ENCODE measurements at regions not wholly inside any gene's neighbourhood (a gene's known extent, or its start where the extent isn't known, plus 50 kb on each side); places are given as distances from the start of the nearest gene placed in this dataset.

GRCh38 chr4:37765741-37766140 lies 60.7 kb upstream of the PGM2 start:
- POLR2A ChIA-PET, result no interaction called here
- TF ChIP-seq MYC (IDR thresholded peaks at IDR 0.05; ENCODE audit: borderline replicate concordance, low read length) (no peak), CHD2 (IDR thresholded peaks at IDR 0.05; ENCODE audit: low read length, partially characterized antibody) (no peak), EP300 (IDR thresholded peaks at IDR 0.05) (no peak), RAD21 (conservative IDR thresholded peaks at IDR 0.05 in 1 of 2, IDR thresholded peaks at IDR 0.05 in 1 of 2) (no peak), ZC3H11A (IDR thresholded peaks at IDR 0.05) (no peak), HES2 (IDR thresholded peaks at IDR 0.05) (no peak), TFCP2L1 (CRISPR knock-in tag; IDR thresholded peaks at IDR 0.05) (no peak), RCOR1 (IDR thresholded peaks at IDR 0.05; ENCODE audit: low read depth, low read length) (no peak), JUNB (IDR thresholded peaks at IDR 0.05) (no peak), KDM1A (IDR thresholded peaks at IDR 0.05; ENCODE audit: low read depth) (no peak), SMC3 (IDR thresholded peaks at IDR 0.05) (no peak), FOSB (CRISPR knock-in tag; IDR thresholded peaks at IDR 0.05) (no peak)
- FAIRE-seq, result no peak

GRCh38 chr4:37763831-37764230 lies 62.7 kb upstream of the PGM2 start:
- no peak for ATAC-seq
- POLR2A ChIA-PET, result no interaction called here
- FAIRE-seq, result no peak

More at GRCh38 chr4:37765741-37766140, 60.7 kb upstream of the PGM2 start:
- no peak for DNase-seq (ENCODE audit: low read depth in 1 of 2, low spot score in 1 of 2)
- no peak for ATAC-seq
- Histone ChIP-seq H3K4me1 (no peaks in the 10 kb centered on the region), H3K4me2 (no peak overlapping the region), H3K9me3 (no peaks in the 10 kb centered on the region), H3K27ac (no peak overlapping the region), H3K4me3 (no peak overlapping the region)
- CTCF ChIA-PET, result no interaction called here
- 7% methylated on average over 1 of the region's 1 CpG for WGBS (ENCODE audit: missing lambda C conversion rate)

GRCh38 chr4:37762991-37763368 lies 63.5 kb upstream of the PGM2 start:
- DNase-seq (ENCODE audit: low read depth in 1 of 2, low spot score in 1 of 2) (no peak), FAIRE-seq (no peak), ATAC-seq (no peak)
- ChIA-PET CTCF (interaction anchor here (1.4 kb wide), 1 partner anchor 160 kb away, joined by 4 read pairs; no protein-coding TSS in a partner anchor), POLR2A (no interaction called here)
- no peak overlapping the region for H3K4me2 ChIP-seq
- H3K9me3 ChIP-seq, result no peaks in the 10 kb centered on the region
- 68% methylated on average over 4 of the region's 4 CpGs for WGBS (ENCODE audit: missing lambda C conversion rate)
- TF ChIP-seq HEYL (CRISPR knock-in tag; IDR thresholded peaks at IDR 0.05), result no peak
- no peak for TF ChIP-seq RARB (CRISPR knock-in tag; IDR thresholded peaks at IDR 0.05)
- no peak for TF ChIP-seq KDM1A (IDR thresholded peaks at IDR 0.05; ENCODE audit: low read depth)
- no peak for TF ChIP-seq CTCF (IDR thresholded peaks at IDR 0.05)
- no peak for TF ChIP-seq POLR2A (IDR thresholded peaks at IDR 0.05; ENCODE audit: low read length)
- TF ChIP-seq RFX5 (IDR thresholded peaks at IDR 0.05), result no peak
- no peak for TF ChIP-seq REST (IDR thresholded peaks at IDR 0.05)
- TF ChIP-seq RAD21 (conservative IDR thresholded peaks at IDR 0.05 in 1 of 2, IDR thresholded peaks at IDR 0.05 in 1 of 2), result no peak
- no peak for TF ChIP-seq EHMT2 (IDR thresholded peaks at IDR 0.05; ENCODE audit: low read depth)
- no peak for TF ChIP-seq HOXB5 (CRISPR knock-in tag; IDR thresholded peaks at IDR 0.05)
- TF ChIP-seq E2F6 (IDR thresholded peaks at IDR 0.05; ENCODE audit: borderline replicate concordance, low read depth), result no peak
- no peak for TF ChIP-seq RCOR1 (IDR thresholded peaks at IDR 0.05; ENCODE audit: low read depth, low read length)
- no peak for TF ChIP-seq GATA3 (IDR thresholded peaks at IDR 0.05; ENCODE audit: borderline replicate concordance)
- TF ChIP-seq SREBF2 (IDR thresholded peaks at IDR 0.05), result no peak
- TF ChIP-seq ELK1 (IDR thresholded peaks at IDR 0.05; ENCODE audit: low read depth, low read length), result no peak
- no peak for TF ChIP-seq POLR2AphosphoS2 (conservative IDR thresholded peaks at IDR 0.05; ENCODE audit: low read length)
- TF ChIP-seq SMC3 (IDR thresholded peaks at IDR 0.05), result no peak
- no peak for TF ChIP-seq JUN (IDR thresholded peaks at IDR 0.05)
- H3K4me1 ChIP-seq, result no peaks in the 10 kb centered on the region
- H3K27ac ChIP-seq, result no peak overlapping the region
- H3K4me3 ChIP-seq, result no peak overlapping the region

More at GRCh38 chr4:37763831-37764230, 62.7 kb upstream of the PGM2 start:
- CTCF ChIA-PET, result interaction anchor here (1.4 kb wide), 1 partner anchor 161 kb away, joined by 4 read pairs; no protein-coding TSS in a partner anchor
- no peak for DNase-seq (ENCODE audit: low read depth in 1 of 2, low spot score in 1 of 2)
- no peak for TF ChIP-seq HEYL (CRISPR knock-in tag; IDR thresholded peaks at IDR 0.05)
- TF ChIP-seq JUNB (IDR thresholded peaks at IDR 0.05), result no peak
- TF ChIP-seq FOSL2 (IDR thresholded peaks at IDR 0.05), result no peak
- TF ChIP-seq FOSL2 (CRISPR knock-in tag; IDR thresholded peaks at IDR 0.05), result no peak
- TF ChIP-seq MAFK (IDR thresholded peaks at IDR 0.05; ENCODE audit: partially characterized antibody), result no peak
- no peak for TF ChIP-seq TP53 (CRISPR knock-in tag; IDR thresholded peaks at IDR 0.05)
- TF ChIP-seq BHLHE40 (IDR thresholded peaks at IDR 0.05; ENCODE audit: low read depth, low read length), result no peak
- TF ChIP-seq SREBF2 (IDR thresholded peaks at IDR 0.05), result no peak
- no peaks in the 10 kb centered on the region for H3K4me1 ChIP-seq
- H3K4me2 ChIP-seq, result no peak overlapping the region
- WGBS (ENCODE audit: missing lambda C conversion rate), result 48% methylated on average over 4 of the region's 4 CpGs
- H3K9me3 ChIP-seq, result no peaks in the 10 kb centered on the region
- H3K4me3 ChIP-seq, result no peak overlapping the region
- no peak overlapping the region for H3K27ac ChIP-seq

Measured in A549 (cell line).